Activated naive CD4-positive, alpha-beta T cell treated with anti-CD3 and anti-CD28 coated beads, Interleukin-2, amount 50 U/mL, for 16 hours (primary cell): ENCODE measurements at regions not wholly inside any gene's neighbourhood (a gene's known extent, or its start where the extent isn't known, plus 50 kb on each side); places are given as distances from the start of the nearest gene placed in this dataset.
A peak's percentile ranks its signal among the peaks of the same experiment; 100 is the strongest.

Experiments
- DNase-seq: peaks from one replicate; pipeline ENCODE4 v3.0.0-alpha.2; 2020

- DNase-seq, result no peak
Measured at GRCh38 chr3:107063351-107063750, 313.9 kb upstream of the CCDC54 start.

GRCh38 chr3:107064405-107065060, 312.7 kb upstream of the CCDC54 start:
- DNase-seq, result peak; percentile 57

- DNase-seq, result no peak
Measured at GRCh38 chr3:107065094-107065861, 312.0 kb upstream of the CCDC54 start.

- no peak for DNase-seq
Measured at GRCh38 chr3:107067421-107067820, 309.8 kb upstream of the CCDC54 start.

GRCh38 chr3:107068980-107069379, 308.3 kb upstream of the CCDC54 start:
- DNase-seq, result no peak

GRCh38 chr3:107076946-107077345, 300.3 kb upstream of the CCDC54 start:
- DNase-seq, result no peak

- DNase-seq, result no peak
Measured at GRCh38 chr3:107077391-107077790, 299.8 kb upstream of the CCDC54 start.

- DNase-seq, result no peak
Measured at GRCh38 chr3:107082527-107082926, 294.7 kb upstream of the CCDC54 start.

- DNase-seq, result no peak
Measured at GRCh38 chr3:107085261-107085660, 292.0 kb upstream of the CCDC54 start.

GRCh38 chr3:107092121-107092520, 285.1 kb upstream of the CCDC54 start:
- no peak for DNase-seq

GRCh38 chr3:107098864-107099263, 278.4 kb upstream of the CCDC54 start:
- no peak for DNase-seq

- no peak for DNase-seq
Measured at GRCh38 chr3:107100137-107100536, 277.1 kb upstream of the CCDC54 start.

GRCh38 chr3:107100573-107100972, 276.7 kb upstream of the CCDC54 start:
- DNase-seq, result no peak

- DNase-seq, result no peak
Measured at GRCh38 chr3:107103786-107104185, 273.5 kb upstream of the CCDC54 start.

GRCh38 chr3:107106316-107106715, 270.9 kb upstream of the CCDC54 start:
- no peak for DNase-seq

GRCh38 chr3:107106907-107107306, 270.3 kb upstream of the CCDC54 start:
- DNase-seq, result no peak

GRCh38 chr3:107110596-107111305, 266.5 kb upstream of the CCDC54 start:
- DNase-seq, result no peak

GRCh38 chr3:107111872-107112271, 265.4 kb upstream of the CCDC54 start:
- DNase-seq, result no peak

GRCh38 chr3:107112356-107112755, 264.9 kb upstream of the CCDC54 start:
- DNase-seq, result no peak

- no peak for DNase-seq
Measured at GRCh38 chr3:107116251-107116650, 261.0 kb upstream of the CCDC54 start.

GRCh38 chr3:107117156-107117555, 260.1 kb upstream of the CCDC54 start:
- no peak for DNase-seq

GRCh38 chr3:107117922-107118536, 259.2 kb upstream of the CCDC54 start:
- no peak for DNase-seq

GRCh38 chr3:107124885-107125284, 252.4 kb upstream of the CCDC54 start:
- DNase-seq, result no peak

- no peak for DNase-seq
Measured at GRCh38 chr3:107128946-107129345, 248.3 kb upstream of the CCDC54 start.
